ENCODE measurements at regions not wholly inside any gene's neighbourhood (a gene's known extent, or its start where the extent isn't known, plus 50 kb on each side); places are given as distances from the start of the nearest gene placed in this dataset.

DNA sequence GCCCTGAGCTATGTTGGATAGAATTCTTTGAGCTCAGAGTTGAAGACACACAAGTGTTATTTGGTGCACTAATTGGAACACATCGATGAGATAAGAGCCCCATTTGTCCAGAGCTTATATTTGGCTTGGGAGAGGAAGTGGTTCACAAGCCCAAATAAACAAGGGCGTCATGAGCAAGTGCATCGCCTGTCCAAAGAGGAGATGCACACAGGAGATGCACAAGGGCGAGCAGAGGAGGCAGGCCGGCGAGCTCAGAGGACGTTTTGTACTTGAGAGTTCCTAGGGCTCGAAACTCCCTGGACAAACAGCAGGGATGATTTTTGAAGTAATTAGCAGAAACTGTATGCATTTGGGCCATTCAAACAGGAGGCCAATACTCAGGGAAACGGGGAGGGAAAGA lies 212.8 kb upstream of the IRX1 start:
- TF ChIP-seq POLR2A (IDR thresholded peaks at IDR 0.05): no peak
- TF ChIP-seq, protein P1, sequence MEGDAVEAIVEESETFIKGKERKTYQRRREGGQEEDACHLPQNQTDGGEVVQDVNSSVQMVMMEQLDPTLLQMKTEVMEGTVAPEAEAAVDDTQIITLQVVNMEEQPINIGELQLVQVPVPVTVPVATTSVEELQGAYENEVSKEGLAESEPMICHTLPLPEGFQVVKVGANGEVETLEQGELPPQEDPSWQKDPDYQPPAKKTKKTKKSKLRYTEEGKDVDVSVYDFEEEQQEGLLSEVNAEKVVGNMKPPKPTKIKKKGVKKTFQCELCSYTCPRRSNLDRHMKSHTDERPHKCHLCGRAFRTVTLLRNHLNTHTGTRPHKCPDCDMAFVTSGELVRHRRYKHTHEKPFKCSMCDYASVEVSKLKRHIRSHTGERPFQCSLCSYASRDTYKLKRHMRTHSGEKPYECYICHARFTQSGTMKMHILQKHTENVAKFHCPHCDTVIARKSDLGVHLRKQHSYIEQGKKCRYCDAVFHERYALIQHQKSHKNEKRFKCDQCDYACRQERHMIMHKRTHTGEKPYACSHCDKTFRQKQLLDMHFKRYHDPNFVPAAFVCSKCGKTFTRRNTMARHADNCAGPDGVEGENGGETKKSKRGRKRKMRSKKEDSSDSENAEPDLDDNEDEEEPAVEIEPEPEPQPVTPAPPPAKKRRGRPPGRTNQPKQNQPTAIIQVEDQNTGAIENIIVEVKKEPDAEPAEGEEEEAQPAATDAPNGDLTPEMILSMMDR (IDR thresholded peaks at IDR 0.05): no peak
- no peak for TF ChIP-seq POLR2AphosphoS5 (IDR thresholded peaks at IDR 0.05)
